NB4 (cell line): ENCODE measurements at regions not wholly inside any gene's neighbourhood (a gene's known extent, or its start where the extent isn't known, plus 50 kb on each side); places are given as distances from the start of the nearest gene placed in this dataset.

ENCODE experiments used
- CTCF ChIP-seq: IDR thresholded peaks from one replicate; pipeline ENCODE4 v1.5.1; 2012; ENCODE audit warnings: low read depth, low read length
- MAX ChIP-seq: IDR thresholded peaks from 2 replicates; pipeline ENCODE4 v1.6.1; 2011; ENCODE audit warnings: low read depth, low read length
- POLR2A ChIP-seq: IDR thresholded peaks from 2 replicates; pipeline ENCODE4 v1.6.1; 2011; ENCODE audit warnings: mild to moderate bottlenecking; ENCODE audit not compliant: insufficient read length; ENCODE audit errors: extremely low read depth

- TF ChIP-seq POLR2A (no peak), MAX (no peak), CTCF (no peak)
These were observed 87.3 kb upstream of the PRLR start for GRCh38 chr5:35317586-35317985.
